SJSA1 (cell line): ENCODE measurements at regions not wholly inside any gene's neighbourhood (a gene's known extent, or its start where the extent isn't known, plus 50 kb on each side); places are given as distances from the start of the nearest gene placed in this dataset.

Source experiments
- DNase-seq, 2 experiments: peaks; one replicate each; pipeline ENCODE4 v3.0.0-alpha.2; 2015 to 2020; ENCODE audit warnings: low spot score in 2 of 2, low read depth in 1 of 2
- H3K27ac ChIP-seq: fragments of 250-450 bp; sonication (Bioruptor Pico); 2 replicates; pipeline ENCODE4 v1.5.1; 2020; ENCODE audit warnings: mild to moderate bottlenecking, moderate library complexity
- H3K27me3 ChIP-seq: fragments of 250-450 bp; sonication (Bioruptor Pico); replicated peaks from 2 replicates; pipeline ENCODE4 v1.5.1; 2020; ENCODE audit warnings: mild to moderate bottlenecking, moderate library complexity
- H3K36me3 ChIP-seq: fragments of 250-450 bp; sonication (Bioruptor Pico); 2 replicates; pipeline ENCODE4 v1.5.1; 2020; ENCODE audit warnings: mild to moderate bottlenecking
- H3K4me1 ChIP-seq: fragments of 250-450 bp; sonication (Bioruptor Pico); replicated peaks from 2 replicates; pipeline ENCODE4 v1.6.1; 2021; ENCODE audit warnings: mild to moderate bottlenecking
- H3K4me3 ChIP-seq: fragments of 250-450 bp; sonication (Bioruptor Pico); 2 replicates; pipeline ENCODE4 v1.5.1; 2020; ENCODE audit warnings: mild to moderate bottlenecking
- H3K9me3 ChIP-seq: fragments of 250-450 bp; sonication (Bioruptor Pico); replicated peaks from 2 replicates; pipeline ENCODE4 v1.5.1; 2020; ENCODE audit warnings: mild to moderate bottlenecking

DNA sequence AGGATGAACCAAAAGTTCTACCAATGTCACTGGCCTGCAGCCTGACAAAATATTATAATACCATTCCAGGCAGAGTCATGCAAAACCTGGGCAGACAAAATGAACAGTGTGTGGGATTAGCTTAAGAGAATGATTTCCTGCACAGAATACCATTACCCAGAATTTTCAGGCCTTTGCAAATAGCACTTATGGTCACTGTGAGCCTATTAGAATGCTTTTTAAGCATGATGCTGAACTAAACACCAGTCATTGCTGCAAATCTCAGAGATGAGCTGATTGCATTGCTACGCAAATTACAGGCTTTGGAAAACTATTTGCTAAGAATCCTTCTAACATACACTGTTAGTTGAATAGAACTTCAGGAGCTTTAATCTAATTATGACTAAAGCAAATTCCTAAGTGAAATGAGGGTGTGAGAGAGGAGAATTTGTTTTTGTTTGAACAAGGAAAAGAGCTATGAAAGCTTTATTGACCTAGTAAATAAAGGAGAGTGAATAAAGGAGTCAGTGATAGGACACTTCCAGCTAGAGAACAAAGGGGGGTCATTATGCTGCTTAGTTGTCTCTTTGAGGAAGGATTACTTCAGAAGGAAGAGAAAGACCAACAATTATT is 398.8 kb downstream of the HS3ST3B1 start:
- Histone ChIP-seq H3K27me3 (no peaks in the 10 kb centered on the region), H3K36me3 (no peaks in the 10 kb centered on the region), H3K9me3 (no peaks in the 10 kb centered on the region; the same call in 1 of the 2 replicates), H3K4me1 (peaks cover 9% of the 10 kb centered on the region), H3K27ac (no peak overlapping the region; the same call in 1 of the 2 replicates), H3K4me3 (no peak overlapping the region)
- peak in 1 of 2 experiments; percentile 22 for DNase-seq

GRCh38 chr17:14693382-14693781 is 392.5 kb downstream of the HS3ST3B1 start:
- no peaks in the 10 kb centered on the region for H3K9me3 ChIP-seq
- DNase-seq, result no peak
- H3K27ac ChIP-seq, result no peak overlapping the region
- no peaks in the 10 kb centered on the region for H3K36me3 ChIP-seq
- no peaks in the 10 kb centered on the region for H3K27me3 ChIP-seq
- H3K4me1 ChIP-seq, result no peaks in the 10 kb centered on the region
- H3K4me3 ChIP-seq, result no peak overlapping the region

DNA sequence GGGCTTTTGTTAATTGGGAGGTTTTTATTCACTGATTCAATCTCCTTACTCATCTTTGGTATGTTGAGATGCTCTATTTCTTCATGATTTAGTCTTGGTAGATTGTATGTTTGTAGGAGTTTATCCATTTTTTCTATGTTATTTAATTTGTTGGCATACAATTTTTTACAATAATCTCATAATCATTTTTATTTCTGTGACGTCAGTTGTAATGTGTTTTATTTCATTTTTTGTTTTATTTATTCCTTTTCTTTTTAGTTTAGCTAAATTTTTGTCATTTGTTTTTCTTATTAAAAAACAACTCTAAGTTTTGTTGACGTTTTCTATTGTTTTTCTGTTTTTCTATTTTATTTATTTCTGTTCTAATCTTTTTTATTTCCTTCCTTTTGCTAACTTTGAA is 389.8 kb downstream of the HS3ST3B1 start:
- no peak for DNase-seq
- Histone ChIP-seq H3K36me3 (no peaks in the 10 kb centered on the region), H3K4me1 (no peaks in the 10 kb centered on the region), H3K27ac (no peak overlapping the region), H3K9me3 (no peaks in the 10 kb centered on the region), H3K4me3 (no peak overlapping the region), H3K27me3 (no peaks in the 10 kb centered on the region)

DNA sequence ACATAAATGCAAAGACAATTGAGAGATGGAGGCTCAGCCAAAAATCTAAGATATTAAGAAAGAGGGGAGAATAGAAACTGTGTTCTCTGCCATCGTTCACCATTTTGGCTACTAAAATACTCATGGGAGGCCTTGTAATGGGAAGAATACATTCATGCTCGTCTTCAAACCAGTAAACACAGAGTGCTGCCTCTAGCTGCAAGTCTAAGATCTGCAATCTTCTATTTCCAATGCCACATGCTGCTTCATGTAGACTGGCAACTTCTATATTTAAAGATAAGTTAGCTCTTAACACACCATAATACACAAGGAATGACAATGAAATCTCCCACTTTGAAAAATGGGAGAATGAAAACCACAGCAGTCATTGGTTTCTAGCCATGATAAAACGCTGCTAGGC is 387.3 kb downstream of the HS3ST3B1 start:
- no peak for DNase-seq
- Histone ChIP-seq H3K27me3 (no peaks in the 10 kb centered on the region), H3K4me3 (no peak overlapping the region), H3K27ac (no peak overlapping the region), H3K4me1 (no peaks in the 10 kb centered on the region), H3K36me3 (no peaks in the 10 kb centered on the region), H3K9me3 (no peaks in the 10 kb centered on the region)

GRCh38 chr17:14672830-14673229 is 371.9 kb downstream of the HS3ST3B1 start:
- no peaks in the 10 kb centered on the region for H3K4me1 ChIP-seq
- no peak overlapping the region for H3K4me3 ChIP-seq
- no peak overlapping the region for H3K27ac ChIP-seq
- no peaks in the 10 kb centered on the region for H3K9me3 ChIP-seq
- no peaks in the 10 kb centered on the region for H3K27me3 ChIP-seq
- no peak for DNase-seq
- no peaks in the 10 kb centered on the region for H3K36me3 ChIP-seq

DNA sequence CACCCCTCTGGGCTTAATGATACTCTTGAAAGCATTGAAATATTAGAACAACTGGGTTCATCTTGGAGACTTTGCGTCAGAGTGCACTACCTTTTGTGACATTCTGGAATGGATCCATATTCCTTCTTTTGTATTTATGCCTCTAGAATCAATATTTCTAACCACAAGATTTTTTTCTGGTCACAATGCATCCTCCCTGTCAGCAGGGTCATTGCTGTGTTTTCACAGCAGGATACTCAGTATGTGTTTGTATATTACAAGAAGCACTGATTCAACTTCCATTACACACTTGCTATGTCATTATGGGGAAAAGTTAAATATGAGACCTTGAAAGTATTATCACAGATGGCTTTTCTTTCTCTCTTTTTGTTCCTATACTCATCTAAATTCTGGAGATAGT is 370.0 kb downstream of the HS3ST3B1 start:
- Histone ChIP-seq H3K27ac (no peak overlapping the region), H3K4me3 (no peak overlapping the region), H3K27me3 (no peaks in the 10 kb centered on the region), H3K9me3 (no peaks in the 10 kb centered on the region), H3K36me3 (no peaks in the 10 kb centered on the region), H3K4me1 (no peaks in the 10 kb centered on the region)
- no peak for DNase-seq

- Histone ChIP-seq H3K36me3 (no peaks in the 10 kb centered on the region), H3K27ac (no peak overlapping the region), H3K4me1 (no peaks in the 10 kb centered on the region), H3K27me3 (no peaks in the 10 kb centered on the region), H3K4me3 (no peak overlapping the region), H3K9me3 (no peaks in the 10 kb centered on the region)
- no peak for DNase-seq
Measured at GRCh38 chr17:14664511-14664910, 363.6 kb downstream of the HS3ST3B1 start.

DNA sequence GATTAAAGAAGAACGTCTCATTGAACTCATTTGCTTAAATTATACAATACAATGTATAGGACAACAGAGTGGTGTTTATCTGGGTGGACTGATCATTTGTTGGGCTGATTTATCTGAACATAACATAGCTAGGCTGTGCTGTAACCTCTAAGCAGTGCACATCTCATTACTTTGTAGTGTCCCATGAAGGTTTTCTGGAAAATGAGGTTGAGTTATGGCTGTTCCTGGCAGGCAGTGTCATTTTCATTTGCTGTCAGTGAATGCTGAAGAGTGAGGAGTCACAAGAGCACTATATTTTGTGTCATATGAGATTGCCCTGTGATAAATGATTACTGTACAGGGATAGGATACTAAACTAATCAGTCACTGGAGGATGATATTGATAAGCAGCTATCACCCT is 340.2 kb downstream of the HS3ST3B1 start:
- no peak for DNase-seq
- Histone ChIP-seq H3K36me3 (no peaks in the 10 kb centered on the region), H3K9me3 (no peaks in the 10 kb centered on the region), H3K4me1 (no peaks in the 10 kb centered on the region; the same call in 1 of the 2 replicates), H3K4me3 (no peak overlapping the region), H3K27me3 (no peaks in the 10 kb centered on the region), H3K27ac (no peak overlapping the region)

GRCh38 chr17:14637260-14637659 is 336.4 kb downstream of the HS3ST3B1 start:
- DNase-seq, result no peak
- H3K36me3 ChIP-seq, result no peaks in the 10 kb centered on the region
- no peak overlapping the region for H3K4me3 ChIP-seq
- H3K27me3 ChIP-seq, result no peaks in the 10 kb centered on the region
- no peaks in the 10 kb centered on the region for H3K4me1 ChIP-seq
- H3K9me3 ChIP-seq, result no peaks in the 10 kb centered on the region
- H3K27ac ChIP-seq, result no peak overlapping the region

GRCh38 chr17:14630621-14631020 is 329.7 kb downstream of the HS3ST3B1 start:
- no peaks in the 10 kb centered on the region for H3K4me1 ChIP-seq
- no peak overlapping the region for H3K4me3 ChIP-seq
- no peaks in the 10 kb centered on the region for H3K27me3 ChIP-seq
- no peak overlapping the region for H3K27ac ChIP-seq
- H3K9me3 ChIP-seq, result no peaks in the 10 kb centered on the region
- no peak for DNase-seq
- no peaks in the 10 kb centered on the region for H3K36me3 ChIP-seq

DNA sequence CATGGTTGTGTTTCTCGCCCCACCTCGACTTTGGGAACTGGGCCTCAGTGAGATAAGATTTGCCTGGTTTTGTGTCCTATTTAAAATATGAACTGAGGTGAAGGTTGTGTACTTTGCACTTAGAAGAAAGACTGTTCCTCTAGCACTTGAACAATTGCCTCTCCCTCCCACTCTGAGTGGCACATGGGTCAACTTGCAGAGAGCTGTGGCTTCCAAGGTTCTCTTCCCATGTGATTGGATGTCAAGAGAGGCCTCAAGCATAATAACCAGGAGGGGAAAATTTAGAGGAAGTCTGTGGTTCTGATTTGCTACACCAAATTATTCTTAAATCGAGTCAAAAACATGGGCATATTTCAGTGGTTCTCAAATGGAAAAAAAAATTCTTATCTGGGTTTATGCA is 329.2 kb downstream of the HS3ST3B1 start:
- H3K4me3 ChIP-seq, result no peak overlapping the region
- no peak for DNase-seq
- H3K27me3 ChIP-seq, result no peaks in the 10 kb centered on the region
- no peaks in the 10 kb centered on the region for H3K36me3 ChIP-seq
- H3K4me1 ChIP-seq, result no peaks in the 10 kb centered on the region
- H3K9me3 ChIP-seq, result no peaks in the 10 kb centered on the region
- no peak overlapping the region for H3K27ac ChIP-seq

GRCh38 chr17:14622615-14623101 is 321.8 kb downstream of the HS3ST3B1 start:
- H3K4me1 ChIP-seq, result no peaks in the 10 kb centered on the region
- no peak for DNase-seq
- H3K27me3 ChIP-seq, result no peaks in the 10 kb centered on the region
- no peak overlapping the region for H3K27ac ChIP-seq
- no peaks in the 10 kb centered on the region for H3K36me3 ChIP-seq
- no peak overlapping the region for H3K4me3 ChIP-seq
- H3K9me3 ChIP-seq, result no peaks in the 10 kb centered on the region

DNA sequence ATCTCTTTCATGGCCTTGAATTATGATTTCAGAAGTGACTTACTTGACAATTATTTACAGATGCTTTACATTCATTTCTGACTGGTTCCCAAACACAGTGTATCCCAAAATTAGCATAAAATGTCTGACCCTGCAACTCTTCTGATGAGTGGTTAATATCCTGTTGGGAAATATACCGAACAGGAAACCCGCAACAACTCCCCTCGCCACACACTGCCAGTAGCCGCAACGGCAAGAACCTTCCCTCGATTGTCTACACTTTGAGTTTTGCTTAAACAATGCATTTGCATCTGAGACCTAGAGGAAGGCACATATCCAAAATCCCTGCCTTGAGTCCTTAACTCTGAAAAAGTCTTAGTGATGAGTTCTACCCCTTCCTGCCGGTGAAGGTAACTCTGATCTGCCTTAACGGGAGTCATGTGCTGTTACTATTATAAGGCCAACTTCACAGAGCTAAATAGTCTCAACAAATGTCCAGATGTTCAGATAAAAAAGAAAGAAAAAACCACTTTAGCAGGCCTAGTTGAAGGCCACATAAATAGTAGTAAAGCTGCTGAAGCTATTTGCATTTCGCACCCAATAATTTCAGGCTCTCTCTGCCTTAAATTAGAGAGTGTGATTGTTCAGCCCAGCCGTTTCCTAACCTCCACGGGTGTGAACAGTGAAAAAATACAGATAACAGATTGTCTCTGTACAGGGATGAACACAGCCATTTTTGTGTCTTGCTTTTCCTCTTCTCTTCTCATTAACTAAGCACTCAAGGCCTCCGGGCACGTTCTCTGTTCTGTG is 321.1 kb downstream of the HS3ST3B1 start:
- Histone ChIP-seq H3K9me3 (no peaks in the 10 kb centered on the region), H3K27ac (no peak overlapping the region), H3K4me3 (no peak overlapping the region), H3K27me3 (no peaks in the 10 kb centered on the region), H3K4me1 (no peaks in the 10 kb centered on the region), H3K36me3 (no peaks in the 10 kb centered on the region)
- no peak for DNase-seq

- no peak overlapping the region for H3K27ac ChIP-seq
- H3K27me3 ChIP-seq, result no peaks in the 10 kb centered on the region
- no peaks in the 10 kb centered on the region for H3K4me1 ChIP-seq
- H3K4me3 ChIP-seq, result no peak overlapping the region
- H3K9me3 ChIP-seq, result no peaks in the 10 kb centered on the region
- H3K36me3 ChIP-seq, result no peaks in the 10 kb centered on the region
- DNase-seq, result no peak
Measured at GRCh38 chr17:14619821-14620220, 318.9 kb downstream of the HS3ST3B1 start.
